Effector CD8-positive, alpha-beta T cell (primary cell): ENCODE measurements at regions not wholly inside any gene's neighbourhood (a gene's known extent, or its start where the extent isn't known, plus 50 kb on each side); places are given as distances from the start of the nearest gene placed in this dataset.
"Not testable (repeated sequence)": the region's sequence is repeated elsewhere in the genome, so short reads cannot be mapped to it uniquely, and the experiment has no call there.

ENCODE experiments used
- DNase-seq: peaks from one replicate; lab custom pipeline; 2025; lab: John Stamatoyannopoulos, UW

DNA sequence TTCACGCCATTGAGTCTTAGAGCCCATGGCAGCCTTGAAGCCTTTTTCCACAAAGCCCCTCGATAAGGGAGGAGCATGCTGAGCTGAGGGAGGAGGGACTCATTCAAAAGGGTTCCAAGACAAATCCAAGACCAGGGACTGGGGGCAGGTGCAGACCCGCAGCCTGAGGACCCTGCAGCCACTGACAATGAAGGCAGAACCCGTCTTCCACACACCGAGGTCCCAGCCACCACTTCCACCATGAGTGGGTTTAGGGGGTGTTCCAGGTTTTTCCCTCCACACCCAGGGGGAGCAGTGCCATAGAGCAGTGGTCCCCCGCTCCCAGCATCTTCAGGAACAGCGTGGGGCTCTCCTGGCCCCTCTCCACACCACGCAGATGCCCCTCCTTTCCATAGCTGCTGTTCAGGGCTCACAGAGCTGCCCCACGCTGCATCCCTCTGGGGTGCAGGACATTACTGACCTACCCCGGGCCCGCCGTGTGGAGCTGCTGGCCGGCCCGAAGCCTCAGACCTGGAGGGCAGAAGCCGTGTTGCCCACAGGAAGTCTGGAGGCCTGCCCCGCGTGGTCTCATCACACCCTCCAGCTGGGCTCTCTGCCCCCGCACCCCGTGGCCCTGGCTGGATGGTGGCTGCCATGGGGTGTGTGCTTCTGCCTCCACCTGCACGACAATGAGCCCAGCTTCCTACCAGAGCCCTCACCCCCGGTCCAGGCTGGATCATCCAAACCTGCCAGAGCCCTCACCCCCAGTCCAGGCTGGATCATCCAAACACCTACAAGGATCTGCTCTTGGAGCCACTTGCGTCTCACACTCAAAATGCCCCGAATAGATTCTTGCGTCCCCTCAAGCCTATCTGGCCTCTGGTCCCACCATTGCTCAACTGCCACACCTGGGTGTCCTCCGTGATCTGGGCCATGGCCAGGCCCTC lies 220.0 kb upstream of the TCERG1L start:
- DNase-seq: no peak

- DNase-seq: no peak
These were observed 220.8 kb upstream of the TCERG1L start for GRCh38 chr10:131532291-131532690.

GRCh38 chr10:131532745-131533341 lies 221.3 kb upstream of the TCERG1L start:
- no peak for DNase-seq

DNA sequence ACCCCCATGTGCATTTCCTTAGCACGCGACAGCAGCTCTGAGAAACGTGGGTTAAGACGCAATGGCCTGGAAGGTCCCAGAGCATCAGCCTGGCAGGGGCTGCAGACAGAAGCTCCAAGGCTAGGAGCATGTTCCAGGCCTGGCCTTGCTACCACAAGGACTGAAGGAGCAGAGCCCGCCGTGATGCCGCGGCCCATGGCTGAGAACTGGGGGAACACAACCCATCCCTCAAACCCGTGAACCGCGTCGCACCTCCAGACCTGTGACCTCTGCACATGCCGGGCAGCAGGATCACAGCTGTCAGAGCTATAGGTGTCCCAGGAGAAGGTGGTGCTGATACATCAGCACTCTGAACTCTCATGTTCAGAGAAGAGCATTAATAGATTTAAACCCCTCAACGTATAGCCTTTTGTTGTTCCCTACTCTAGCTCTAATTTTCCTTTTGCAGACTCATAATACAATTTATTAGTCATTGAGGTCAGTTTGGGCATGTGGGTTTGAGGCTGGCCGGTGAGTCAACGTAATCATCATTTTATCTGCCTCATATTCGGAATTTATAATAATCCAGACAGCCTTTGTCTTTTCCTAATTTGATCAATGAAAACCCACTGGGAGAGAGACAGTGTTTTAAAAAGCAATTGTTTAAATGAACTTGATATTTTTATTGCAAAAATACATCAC lies 222.5 kb upstream of the TCERG1L start:
- DNase-seq: no peak

DNA sequence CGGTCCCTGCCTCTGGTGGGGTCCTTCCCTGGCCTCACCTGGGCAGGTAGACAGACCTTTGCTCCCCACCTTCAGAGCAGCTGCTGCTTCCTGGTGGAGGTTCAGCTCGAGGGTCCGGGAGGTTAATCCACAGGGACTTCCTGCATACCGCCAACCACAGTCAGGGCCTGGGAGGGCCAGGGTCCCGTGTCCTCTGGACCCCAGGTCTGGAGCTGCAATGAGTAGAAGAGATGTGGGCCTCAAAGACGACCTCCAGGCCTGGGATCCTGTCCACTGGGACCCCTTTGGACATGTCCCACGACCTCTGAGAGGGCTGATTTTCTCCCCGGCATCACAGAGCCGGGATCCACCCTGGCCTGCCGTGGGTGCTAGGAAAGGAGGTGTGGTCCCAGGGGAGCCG lies 223.3 kb upstream of the TCERG1L start:
- no peak for DNase-seq

- no peak for DNase-seq
These were observed 225.2 kb upstream of the TCERG1L start for GRCh38 chr10:131536676-131537075.

DNA sequence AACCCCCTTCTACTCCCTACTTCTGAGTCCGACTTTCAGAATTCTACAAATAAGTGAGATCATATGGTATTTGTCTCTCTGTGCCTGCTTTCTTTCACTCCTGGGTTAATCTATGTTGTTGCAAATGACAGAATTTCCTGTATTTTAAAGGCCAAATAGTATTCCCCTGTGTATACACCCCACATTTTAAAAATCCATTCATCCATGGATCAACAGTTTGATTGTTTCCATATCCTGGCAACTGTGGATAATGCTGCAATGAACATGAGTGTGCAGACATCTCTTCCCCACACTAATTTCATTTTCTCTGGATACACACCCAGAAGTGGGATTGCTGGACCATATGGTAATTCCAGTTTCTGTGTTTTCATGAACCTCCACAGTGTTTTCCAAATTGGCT lies 225.8 kb upstream of the TCERG1L start:
- DNase-seq: no peak

- DNase-seq: no peak
These were observed 233.0 kb upstream of the TCERG1L start for GRCh38 chr10:131544495-131544894.

GRCh38 chr10:131546086-131546810 lies 234.7 kb upstream of the TCERG1L start:
- DNase-seq: no peak

- no peak for DNase-seq
These were observed 235.7 kb upstream of the TCERG1L start for GRCh38 chr10:131547129-131547799.

DNA sequence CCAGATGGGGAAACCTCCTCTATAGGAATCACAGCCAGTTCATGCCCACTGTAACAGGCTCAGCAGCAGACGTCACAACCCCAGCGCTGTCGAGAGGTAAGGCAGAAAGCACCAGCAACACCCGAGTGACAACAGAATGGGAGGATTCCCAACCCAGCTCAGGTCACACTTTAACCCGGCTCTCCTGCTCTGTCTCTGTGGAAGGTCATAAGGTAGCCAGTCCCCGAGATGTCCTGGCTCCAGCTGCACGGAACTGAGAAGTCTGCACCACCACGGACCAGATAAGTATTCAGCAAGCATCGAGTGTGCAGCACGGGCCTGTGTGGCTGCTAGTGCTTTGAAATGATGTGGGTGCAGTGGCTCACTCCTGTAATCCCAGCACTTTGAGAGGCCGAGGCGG lies 236.7 kb upstream of the TCERG1L start:
- no peak for DNase-seq

DNA sequence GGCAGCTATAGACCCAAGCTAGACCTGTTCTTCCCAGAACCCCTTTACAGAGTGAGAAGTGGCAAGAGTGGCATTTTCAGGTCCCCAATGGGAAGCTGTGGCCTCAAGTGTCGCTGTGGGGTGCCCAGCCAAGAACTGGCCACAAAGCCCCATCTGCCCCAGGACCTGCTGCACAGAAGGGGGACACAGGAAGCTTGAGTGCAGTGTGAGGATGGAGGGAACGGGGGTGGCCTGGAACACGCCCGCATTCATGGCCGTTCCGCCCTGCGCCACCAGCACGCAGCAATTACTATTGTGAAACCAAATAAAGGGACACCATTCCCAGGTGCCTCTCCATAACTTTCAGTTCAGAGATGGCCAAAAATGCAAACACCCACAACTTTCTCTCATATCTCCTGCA lies 237.6 kb upstream of the TCERG1L start:
- DNase-seq: no peak

DNA sequence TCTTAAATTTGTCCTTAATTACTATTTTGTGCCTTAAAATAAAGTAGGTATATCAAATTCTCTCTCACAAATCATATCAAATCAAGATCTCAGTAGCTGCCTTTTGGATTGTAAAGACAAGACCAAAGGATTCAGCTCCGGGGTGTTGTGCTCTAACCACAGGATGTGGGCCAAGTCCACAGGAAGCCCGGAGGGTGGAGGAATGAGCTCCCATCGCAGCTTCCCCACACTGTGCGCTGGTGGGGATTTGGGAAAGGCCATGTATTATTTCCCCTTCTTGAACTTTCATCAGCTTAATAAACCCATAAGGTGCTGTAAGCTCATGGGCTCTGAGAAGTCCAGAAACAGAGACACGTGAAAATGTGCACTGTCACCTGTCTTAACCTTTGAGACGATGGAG lies 241.6 kb upstream of the TCERG1L start:
- no peak for DNase-seq

- DNase-seq: no peak
These were observed 242.1 kb upstream of the TCERG1L start for GRCh38 chr10:131553581-131553980.

DNA sequence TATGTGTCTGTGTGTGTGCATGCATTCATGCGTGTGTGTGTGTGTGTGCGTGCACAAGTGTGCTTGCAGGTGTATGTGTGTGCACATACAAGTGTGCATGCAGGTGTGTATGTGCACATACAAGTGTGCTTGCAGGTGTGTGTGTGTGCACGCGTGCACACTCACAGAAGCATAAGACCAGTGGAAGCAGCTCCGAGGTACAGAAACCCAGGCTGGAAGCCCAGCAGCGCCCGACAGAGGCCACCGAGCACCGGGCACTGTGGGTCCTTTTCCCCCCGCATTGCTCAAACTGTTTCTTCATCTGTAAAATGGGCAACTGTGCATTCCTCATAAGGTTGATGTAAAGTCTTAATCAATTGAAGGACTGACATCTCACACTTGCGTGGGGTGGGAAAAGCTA lies 243.3 kb upstream of the TCERG1L start:
- no peak for DNase-seq

GRCh38 chr10:131555406-131555805 lies 243.9 kb upstream of the TCERG1L start:
- no peak for DNase-seq

DNA sequence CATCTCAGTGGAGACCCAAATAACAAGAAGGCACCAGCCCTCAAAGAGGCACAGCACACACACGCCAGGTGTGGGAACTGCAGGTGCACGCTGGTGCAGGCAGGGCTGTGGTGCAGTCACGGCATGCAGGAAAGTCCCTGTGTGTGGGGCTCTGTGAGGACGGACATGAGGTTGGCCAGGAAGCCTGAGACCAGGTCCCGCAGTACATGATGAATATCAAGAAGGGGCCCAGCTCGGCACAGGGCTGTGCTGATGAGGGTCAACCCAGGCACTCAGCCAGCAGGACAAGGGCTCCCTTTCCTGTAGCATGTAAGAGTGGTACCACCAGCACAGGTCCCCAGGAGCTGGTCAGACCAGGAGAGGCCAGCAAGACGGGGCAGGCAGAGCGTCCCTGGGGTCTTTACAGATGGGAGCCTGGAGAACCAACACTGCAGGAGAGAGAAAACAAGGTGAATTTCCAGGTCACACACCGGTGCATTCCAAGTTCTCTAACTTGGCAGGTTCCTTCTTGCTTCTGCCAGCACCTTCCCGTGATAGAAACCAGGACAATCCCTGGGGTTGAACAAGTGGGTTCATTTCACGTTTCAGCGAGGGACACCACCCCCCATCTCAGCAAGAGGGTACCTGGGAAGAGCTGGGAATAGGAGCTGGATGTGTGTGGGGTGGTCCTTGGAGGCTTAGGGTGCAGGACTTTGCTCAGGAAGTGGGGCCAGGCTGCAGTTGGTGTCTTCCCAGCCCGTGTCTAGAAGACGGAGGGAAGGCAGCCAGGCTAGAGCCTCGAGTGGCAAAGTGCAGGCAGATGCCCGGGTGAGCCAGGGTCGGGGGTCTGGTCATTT lies 244.8 kb upstream of the TCERG1L start:
- no peak for DNase-seq

DNA sequence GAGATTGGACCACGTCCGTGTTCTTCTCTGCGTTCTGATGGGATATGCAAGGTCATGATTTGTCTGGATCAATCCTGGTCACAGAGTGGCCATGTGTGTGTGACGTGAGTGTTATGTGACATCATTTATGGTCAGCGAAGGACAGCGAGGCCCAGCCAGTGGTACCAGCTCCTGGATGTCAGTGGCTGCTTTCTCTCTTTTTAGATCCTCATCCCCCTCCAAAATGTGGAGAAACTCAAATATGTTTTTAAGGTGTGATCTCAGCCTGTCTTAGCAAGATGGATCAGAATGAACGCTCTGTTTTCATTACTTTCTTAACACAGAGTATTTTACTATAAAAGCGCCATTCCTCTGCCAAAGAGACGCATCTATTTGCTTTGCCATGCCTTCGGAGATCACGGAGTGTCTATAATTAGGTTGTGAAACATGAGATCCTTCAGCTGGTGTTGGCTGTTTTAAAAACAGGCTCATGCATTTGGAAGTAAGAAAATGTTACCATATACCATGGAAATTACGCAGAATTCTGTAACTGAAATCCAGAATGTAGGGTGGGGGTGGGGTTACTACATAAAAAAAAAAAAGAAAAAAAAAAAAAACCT lies 245.5 kb upstream of the TCERG1L start:
- DNase-seq: no peak

DNA sequence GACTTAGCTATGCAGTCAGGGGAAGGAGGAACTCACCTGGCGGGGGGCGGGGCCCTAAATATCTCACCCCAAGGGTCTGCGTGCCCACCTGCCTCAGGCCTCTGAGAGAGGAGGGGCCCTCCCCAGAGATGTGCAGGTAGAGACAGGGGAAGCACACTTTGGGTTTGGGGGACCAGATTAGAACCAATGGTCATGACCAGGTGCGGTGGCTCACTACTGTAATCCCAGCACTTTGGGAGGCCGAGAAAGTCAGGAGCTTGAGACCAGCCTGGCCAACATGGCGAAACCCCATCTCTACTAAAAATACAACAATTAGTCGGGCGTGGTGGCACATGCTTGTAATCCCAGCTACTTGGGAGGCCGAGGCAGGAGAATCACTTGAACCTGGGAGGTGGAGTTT lies 246.4 kb upstream of the TCERG1L start:
- DNase-seq: not testable (repeated sequence)

- DNase-seq: no peak
These were observed 248.0 kb upstream of the TCERG1L start for GRCh38 chr10:131559450-131559911.
